Bronchial epithelial cell (primary cell): ENCODE measurements at regions not wholly inside any gene's neighbourhood (a gene's known extent, or its start where the extent isn't known, plus 50 kb on each side); places are given as distances from the start of the nearest gene placed in this dataset.

ENCODE experiments used
- DNase-seq: peaks from one replicate; pipeline ENCODE4 v3.0.0-alpha.2; 2010; ENCODE audit warnings: low read depth
- FAIRE-seq: peaks from 2 replicates; lab custom pipeline; 2011; peaks lifted over from hg19 to GRCh38; lab: Jason Lieb, UNC
- H3K27me3 ChIP-seq: 2 replicates; pipeline ENCODE4 v1.5.1; 2011; ENCODE audit warnings: low read length; ENCODE audit not compliant: control insufficient read depth, insufficient read depth
- H3K36me3 ChIP-seq: 2 replicates; pipeline ENCODE4 v1.5.1; 2011; ENCODE audit warnings: low read length; ENCODE audit not compliant: control insufficient read depth, insufficient read depth
- H3K4me3 ChIP-seq: 2 replicates; pipeline ENCODE4 v1.5.1; 2011; ENCODE audit warnings: mild to moderate bottlenecking, low read depth, low read length, control low read depth
- CTCF ChIP-seq: IDR thresholded peaks from 2 replicates; pipeline ENCODE4 v1.5.1; 2011; ENCODE audit warnings: mild to moderate bottlenecking, moderate library complexity, low read length, control low read depth, inconsistent platforms; ENCODE audit not compliant: insufficient read depth, severe bottlenecking

- DNase-seq (peak; percentile 22), FAIRE-seq (no peak)
- no peaks in the 10 kb centered on the region for H3K36me3 ChIP-seq
- no peak for TF ChIP-seq CTCF
- H3K4me3 ChIP-seq = no peak overlapping the region
- no peaks in the 10 kb centered on the region for H3K27me3 ChIP-seq
These were observed 526.4 kb downstream of the NR2F1-AS1 start for GRCh38 chr5:93054424-93055163.

- no peak overlapping the region for H3K4me3 ChIP-seq
- no peak for FAIRE-seq
- no peaks in the 10 kb centered on the region for H3K36me3 ChIP-seq
- no peak for TF ChIP-seq CTCF
- peak; percentile 26 for DNase-seq
- no peaks in the 10 kb centered on the region for H3K27me3 ChIP-seq
These were observed 527.2 kb downstream of the NR2F1-AS1 start for GRCh38 chr5:93053825-93054224.

GRCh38 chr5:93048858-93049257 lies 532.2 kb downstream of the NR2F1-AS1 start:
- DNase-seq (no peak), FAIRE-seq (no peak)
- no peak for TF ChIP-seq CTCF
- H3K4me3 ChIP-seq = no peak overlapping the region
- no peaks in the 10 kb centered on the region for H3K36me3 ChIP-seq
- H3K27me3 ChIP-seq = no peaks in the 10 kb centered on the region

GRCh38 chr5:93044859-93045666 lies 536.0 kb downstream of the NR2F1-AS1 start:
- DNase-seq = no peak
- H3K4me3 ChIP-seq = no peak overlapping the region
- H3K27me3 ChIP-seq = no peaks in the 10 kb centered on the region
- H3K36me3 ChIP-seq = no peaks in the 10 kb centered on the region
- no peak for TF ChIP-seq CTCF
- FAIRE-seq = no peak

- H3K27me3 ChIP-seq = no peaks in the 10 kb centered on the region
- no peak overlapping the region for H3K4me3 ChIP-seq
- H3K36me3 ChIP-seq = no peaks in the 10 kb centered on the region
- FAIRE-seq = no peak
- peak; percentile 29 for DNase-seq
- no peak for TF ChIP-seq CTCF
These were observed 541.1 kb downstream of the NR2F1-AS1 start for GRCh38 chr5:93039888-93040287.
